IMR-90 (cell line): ENCODE measurements at regions not wholly inside any gene's neighbourhood (a gene's known extent, or its start where the extent isn't known, plus 50 kb on each side); places are given as distances from the start of the nearest gene placed in this dataset.

Source experiments
- ATAC-seq: fragments of 200-7000 bp; cut with Tn5 transposase; 2 replicates; pipeline ENCODE4 v1.9.1; 2020; ENCODE audit warnings: low read depth, mild to moderate bottlenecking, moderate library complexity
- BruUV-seq: library from RNA; stranded (reverse); fragments of 400-500 nt; replicated peaks from 2 replicates; lab custom pipeline; 2021; lab: Mats Ljungman, UMichigan
- CTCF ChIA-PET: fragments of 300-600 bp; formaldehyde crosslinking; extraction: SDS; loops from one replicate; lab custom pipeline; 2021; ENCODE audit warnings: antibody characterized with exemption; lab: Yijun Ruan, JAX
- POLR2A ChIA-PET: fragments of 300-600 bp; sonication (Branson Sonifier 250); formaldehyde crosslinking; loops from one replicate; lab custom pipeline; 2022; ENCODE audit warnings: antibody characterized with exemption; ENCODE audit not compliant: unreplicated experiment; lab: Charles Lee
- DNase-seq: peaks from one replicate; pipeline ENCODE4 v3.0.0; 2013
- H2AFZ ChIP-seq: replicated peaks from 2 replicates; pipeline ENCODE3; 2013; ENCODE audit warnings: low read length, mild to moderate bottlenecking; ENCODE audit not compliant: poor library complexity
- H2AK5ac ChIP-seq: 2 replicates; pipeline ENCODE4 v1.6.1; 2013; ENCODE audit warnings: low read depth, low read length, inconsistent platforms
- H2AK9ac ChIP-seq: replicated peaks from 2 replicates; pipeline ENCODE3; 2013; ENCODE audit warnings: mild to moderate bottlenecking, low read depth, low read length, moderate library complexity; ENCODE audit not compliant: poor library complexity
- H2BK120ac ChIP-seq: 2 replicates; pipeline ENCODE4 v1.6.1; 2013; ENCODE audit warnings: low read depth, low read length, inconsistent platforms
- H2BK15ac ChIP-seq: 3 replicates; pipeline ENCODE4 v1.6.1; 2013; ENCODE audit warnings: low read depth, low read length, inconsistent platforms
- H2BK20ac ChIP-seq: 2 replicates; pipeline ENCODE4 v1.6.1; 2013; ENCODE audit warnings: low read depth, mild to moderate bottlenecking, inconsistent platforms, low read length, moderate library complexity
- H2BK5ac ChIP-seq: 2 replicates; pipeline ENCODE4 v1.6.1; 2013; ENCODE audit warnings: mild to moderate bottlenecking, low read depth, low read length, inconsistent platforms; ENCODE audit not compliant: poor library complexity, severe bottlenecking
- H3K14ac ChIP-seq: replicated peaks from 2 replicates; pipeline ENCODE4 v1.6.1; 2013; ENCODE audit warnings: low read depth, low read length, inconsistent platforms
- H3K18ac ChIP-seq: 2 replicates; pipeline ENCODE4 v1.6.1; 2013; ENCODE audit warnings: low read depth, low read length, control low read depth
- H3K23ac ChIP-seq: 2 replicates; pipeline ENCODE4 v1.6.1; 2013; ENCODE audit warnings: low read depth, low read length, inconsistent platforms
- H3K27ac ChIP-seq: 2 replicates; pipeline ENCODE4 v1.5.1; 2013; ENCODE audit warnings: mild to moderate bottlenecking, control low read depth, low read length; ENCODE audit not compliant: insufficient read depth
- H3K27me3 ChIP-seq: 2 replicates; pipeline ENCODE4 v1.6.1; 2013; ENCODE audit warnings: low read length; ENCODE audit not compliant: control insufficient read depth, insufficient read depth
- H3K36me3 ChIP-seq: 2 replicates; pipeline ENCODE4 v1.6.1; 2013; ENCODE audit warnings: low read length, mixed read lengths; ENCODE audit not compliant: control insufficient read depth, insufficient read depth
- H3K4ac ChIP-seq: 2 replicates; pipeline ENCODE4 v1.6.1; 2013; ENCODE audit warnings: low read depth, low read length, inconsistent platforms
- H3K4me1 ChIP-seq: 2 replicates; pipeline ENCODE4 v1.6.1; 2013; ENCODE audit warnings: low read length, mixed read lengths; ENCODE audit not compliant: control insufficient read depth, insufficient read depth
- H3K4me2 ChIP-seq: 2 replicates; pipeline ENCODE4 v1.6.1; 2013; ENCODE audit warnings: low read depth, mild to moderate bottlenecking, control low read depth, low read length, moderate library complexity
- H3K4me3 ChIP-seq: 2 replicates; pipeline ENCODE4 v1.5.1; 2013; ENCODE audit warnings: low read depth, mild to moderate bottlenecking, control low read depth, low read length, moderate library complexity; ENCODE audit not compliant: insufficient read depth
- H3K56ac ChIP-seq: 2 replicates; pipeline ENCODE4 v1.6.1; 2013; ENCODE audit warnings: low read length, inconsistent platforms; ENCODE audit not compliant: insufficient read depth; ENCODE audit errors: extremely low read depth
- H3K79me1 ChIP-seq, 2 experiments: 2 replicates each; pipeline ENCODE4 v1.6.1; 2013; ENCODE audit warnings: low read length in 2 of 2, inconsistent platforms in 1 of 2, low read depth in 1 of 2
- H3K9ac ChIP-seq: 2 replicates; pipeline ENCODE4 v1.6.1; 2013; ENCODE audit warnings: low read depth, low read length, control low read depth
- H3K9me1 ChIP-seq: 2 replicates; pipeline ENCODE4 v1.6.1; 2013; ENCODE audit warnings: low read length, inconsistent platforms; ENCODE audit not compliant: insufficient read depth
- H3K9me3 ChIP-seq: 2 replicates; pipeline ENCODE4 v1.6.1; 2013; ENCODE audit warnings: low read length; ENCODE audit not compliant: control insufficient read depth, insufficient read depth
- H4K20me1 ChIP-seq: 2 replicates; pipeline ENCODE4 v1.6.1; 2013; ENCODE audit warnings: low read length, inconsistent platforms; ENCODE audit not compliant: insufficient read depth
- H4K5ac ChIP-seq: 2 replicates; pipeline ENCODE4 v1.6.1; 2013; ENCODE audit warnings: mild to moderate bottlenecking, low read depth, low read length, control low read depth
- H4K8ac ChIP-seq, 2 experiments: 2 replicates each; pipeline ENCODE4 v1.6.1; 2013; ENCODE audit warnings: low read depth in 2 of 2, low read length in 2 of 2, control low read depth in 1 of 2, inconsistent platforms in 1 of 2
- H4K91ac ChIP-seq: 2 replicates; pipeline ENCODE4 v1.6.1; 2013; ENCODE audit warnings: low read depth, low read length, inconsistent platforms; ENCODE audit not compliant: insufficient read depth
- BHLHE40 ChIP-seq: fragments of 150-350 bp; IDR thresholded peaks from 2 replicates; pipeline ENCODE4 v1.6.1; 2016; ENCODE audit warnings: mild to moderate bottlenecking, low read depth, low read length
- CEBPB ChIP-seq: IDR thresholded peaks from 2 replicates; pipeline ENCODE4 v1.6.1; 2012; ENCODE audit warnings: low read depth, low read length, improper control_type of control experiment
- CHD1 ChIP-seq: IDR thresholded peaks from 2 replicates; pipeline ENCODE4 v1.6.1; 2012; ENCODE audit warnings: low read depth, low read length, improper control_type of control experiment
- ELK1 ChIP-seq: fragments of 150-350 bp; IDR thresholded peaks from 2 replicates; pipeline ENCODE4 v1.6.1; 2016; ENCODE audit warnings: low read depth, mild to moderate bottlenecking, low read length, moderate library complexity, borderline replicate concordance
- FOS ChIP-seq: fragments of 150-350 bp; IDR thresholded peaks from 2 replicates; pipeline ENCODE4 v1.6.1; 2016; ENCODE audit warnings: low read depth, low read length
- MAFK ChIP-seq: IDR thresholded peaks from 2 replicates; pipeline ENCODE4 v1.6.1; 2012; ENCODE audit warnings: low read depth, low read length, improper control_type of control experiment
- MXI1 ChIP-seq: IDR thresholded peaks from 2 replicates; pipeline ENCODE4 v1.6.1; 2012; ENCODE audit warnings: low read depth, mild to moderate bottlenecking, low read length, moderate library complexity, borderline replicate concordance
- NFE2L2 ChIP-seq: fragments of 150-350 bp; IDR thresholded peaks from 2 replicates; pipeline ENCODE4 v1.6.1; 2016; ENCODE audit warnings: low read depth, mild to moderate bottlenecking, low read length
- POLR2A ChIP-seq: IDR thresholded peaks from 2 replicates; pipeline ENCODE4 v1.6.1; 2012; ENCODE audit warnings: mild to moderate bottlenecking, low read depth, low read length
- RAD21 ChIP-seq: IDR thresholded peaks from 2 replicates; pipeline ENCODE4 v1.6.1; 2012; ENCODE audit warnings: low read length, improper control_type of control experiment
- RCOR1 ChIP-seq: IDR thresholded peaks from 2 replicates; pipeline ENCODE4 v1.6.1; 2012; ENCODE audit warnings: mild to moderate bottlenecking, low read length, improper control_type of control experiment; ENCODE audit not compliant: insufficient replicate concordance
- RFX5 ChIP-seq: IDR thresholded peaks from 2 replicates; pipeline ENCODE4 v1.8.0; 2012; ENCODE audit warnings: low read depth, mild to moderate bottlenecking, low read length, moderate library complexity
- SMC3 ChIP-seq: fragments of 150-350 bp; IDR thresholded peaks from 2 replicates; pipeline ENCODE4 v1.6.1; 2016; ENCODE audit warnings: low read depth, mild to moderate bottlenecking, antibody characterized with exemption, low read length, moderate library complexity
- WGBS, 2 experiments: methylation state at CpG; one replicate each; pipeline versions ENCODE4 v1.1.5 to v1.1.7; 2013; ENCODE audit warnings: missing lambda C conversion rate in 2 of 2; ENCODE audit not compliant: insufficient read length in 1 of 2; ENCODE audit errors: extremely low coverage in 2 of 2; 5-methylcytosine and 5-hydroxymethylcytosine counted together
- dilution Hi-C: fragments of 300-500 bp; cut with HindIII; formaldehyde crosslinking; loops from one replicate; pipeline ENCODE4 v1.14.3; 2018; ENCODE audit warnings: low sequenced_read_pairs; ENCODE audit not compliant: unreplicated experiment
- in situ Hi-C: fragments of 300-500 bp; cut with MboI; formaldehyde crosslinking; loops from 3 replicates; pipeline ENCODE4 v1.14.3; 2019; ENCODE audit warnings: low sequenced_read_pairs, inconsistent platforms, mixed read lengths
- intact Hi-C: fragments of 100-400 bp; cut with micrococcal nuclease; formaldehyde crosslinking; loops from 2 replicates; pipeline ENCODE4 v1.10.0; 2022
- TF ChIP-seq, protein P1 (sequence below): fragments of 150-350 bp; IDR thresholded peaks from 2 replicates; pipeline ENCODE4 v1.6.1; 2017; ENCODE audit warnings: mild to moderate bottlenecking, antibody characterized with exemption, low read length, low read depth

GRCh38 chr19:27691991-27692390, 1521.0 kb downstream of the UQCRFS1 start:
- H2BK15ac ChIP-seq = no peak overlapping the region
- H4K5ac ChIP-seq = no peak overlapping the region
- H3K18ac ChIP-seq = no peak overlapping the region
- H2AFZ ChIP-seq = no peak overlapping the region
- DNase-seq (no peak), ATAC-seq (no peak)
- BruUV-seq = no TSS peak
- in situ Hi-C loops (no loop called here), dilution Hi-C loops (no loop called here), intact Hi-C loops (no loop called here)
- H4K91ac ChIP-seq = no peak overlapping the region
- no peak overlapping the region for H3K4ac ChIP-seq
- peaks cover 13% of the 10 kb centered on the region; the same call in 1 of the 2 replicates for H3K9me3 ChIP-seq
- H3K4me3 ChIP-seq = no peak overlapping the region
- no peaks in the 10 kb centered on the region for H3K9me1 ChIP-seq
- POLR2A ChIA-PET = no interaction called here
- H3K14ac ChIP-seq = no peak overlapping the region
- H3K27ac ChIP-seq = no peak overlapping the region
- H3K56ac ChIP-seq = no peak overlapping the region
- no peak overlapping the region for H2AK9ac ChIP-seq
- no peak overlapping the region for H3K4me2 ChIP-seq
- no peak overlapping the region for H2BK20ac ChIP-seq
- no peaks in the 10 kb centered on the region for H3K36me3 ChIP-seq
- no peak overlapping the region for H2BK5ac ChIP-seq
- TF ChIP-seq ELK1 = no peak
- no peak for TF ChIP-seq MAFK
- no peak for TF ChIP-seq BHLHE40
- no peak for TF ChIP-seq CHD1
- TF ChIP-seq POLR2A = no peak
- TF ChIP-seq, protein P1, sequence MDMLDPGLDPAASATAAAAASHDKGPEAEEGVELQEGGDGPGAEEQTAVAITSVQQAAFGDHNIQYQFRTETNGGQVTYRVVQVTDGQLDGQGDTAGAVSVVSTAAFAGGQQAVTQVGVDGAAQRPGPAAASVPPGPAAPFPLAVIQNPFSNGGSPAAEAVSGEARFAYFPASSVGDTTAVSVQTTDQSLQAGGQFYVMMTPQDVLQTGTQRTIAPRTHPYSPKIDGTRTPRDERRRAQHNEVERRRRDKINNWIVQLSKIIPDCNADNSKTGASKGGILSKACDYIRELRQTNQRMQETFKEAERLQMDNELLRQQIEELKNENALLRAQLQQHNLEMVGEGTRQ = no peak
- no peak for TF ChIP-seq NFE2L2
- no peak for TF ChIP-seq FOS
- TF ChIP-seq RFX5 = no peak
- no peak for TF ChIP-seq MXI1
- TF ChIP-seq CEBPB = no peak
- TF ChIP-seq RCOR1 = no peak
- TF ChIP-seq RAD21 = no peak
- TF ChIP-seq SMC3 = no peak
- no peak overlapping the region for H3K23ac ChIP-seq
- no peak overlapping the region for H3K9ac ChIP-seq
- H2AK5ac ChIP-seq = no peak overlapping the region
- H4K20me1 ChIP-seq = no peaks in the 10 kb centered on the region
- no peaks in the 10 kb centered on the region for H3K79me1 ChIP-seq
- no peaks in the 10 kb centered on the region for H3K27me3 ChIP-seq
- 20% methylated on average over 1 of the region's 4 CpGs; no CpG with 5 or more reads in 1 of the 2 experiments for WGBS, 2 experiments
- no peaks in the 10 kb centered on the region for H3K4me1 ChIP-seq
- CTCF ChIA-PET = no interaction called here
- H2BK120ac ChIP-seq = no peak overlapping the region
- H4K8ac ChIP-seq = no peak overlapping the region
